Keratinocyte (primary cell): ENCODE measurements at regions not wholly inside any gene's neighbourhood (a gene's known extent, or its start where the extent isn't known, plus 50 kb on each side); places are given as distances from the start of the nearest gene placed in this dataset.

Experiments
- DNase-seq: peaks from one replicate; pipeline ENCODE4 v3.0.0-alpha.2; 2011; ENCODE audit warnings: low read depth, missing footprints, low spot score
- FAIRE-seq: peaks from 2 replicates; lab custom pipeline; 2011; peaks lifted over from hg19 to GRCh38; lab: Jason Lieb, UNC
- H2AFZ ChIP-seq: 2 replicates; pipeline ENCODE4 v1.6.0; 2012; ENCODE audit warnings: low read length, control low read depth, inconsistent platforms; ENCODE audit not compliant: control insufficient read depth
- H3K27ac ChIP-seq: 2 replicates; pipeline ENCODE4 v1.5.1; 2011; ENCODE audit warnings: low read length; ENCODE audit not compliant: control insufficient read depth, insufficient read depth
- H3K27me3 ChIP-seq: 3 replicates; pipeline ENCODE4 v1.6.0; 2011; ENCODE audit warnings: low read length; ENCODE audit not compliant: control insufficient read depth, insufficient read depth; ENCODE audit errors: extremely low read depth
- H3K36me3 ChIP-seq, 2 experiments: 2 replicates in 1 of 2; 3 replicates in 1 of 2; pipeline ENCODE4 v1.5.1; 2011; ENCODE audit warnings: low read length in 2 of 2, mild to moderate bottlenecking in 1 of 2; ENCODE audit not compliant: control insufficient read depth in 2 of 2, insufficient read depth in 2 of 2; ENCODE audit errors: extremely low read depth in 1 of 2
- H3K4me1 ChIP-seq: 3 replicates; pipeline ENCODE4 v1.5.1; 2011; ENCODE audit warnings: low read length; ENCODE audit not compliant: control insufficient read depth, insufficient read depth; ENCODE audit errors: extremely low read depth
- H3K4me2 ChIP-seq: 3 replicates; pipeline ENCODE4 v1.6.0; 2011; ENCODE audit warnings: low read depth, low read length; ENCODE audit not compliant: control insufficient read depth, insufficient read depth; ENCODE audit errors: extremely low read depth
- H3K4me3 ChIP-seq, 3 experiments: fragments of 200-600 bp in 1 of 3; sonication (generic) in 1 of 3; 2 replicates in 2 of 3; 3 replicates in 1 of 3; pipeline ENCODE4 v1.5.1; 2011 to 2016; ENCODE audit warnings: low read length in 3 of 3, mild to moderate bottlenecking in 3 of 3, control low read depth in 2 of 3, inconsistent platforms in 1 of 3, low read depth in 1 of 3, mixed read lengths in 1 of 3, mixed run types in 1 of 3, moderate library complexity in 1 of 3; ENCODE audit not compliant: control insufficient read depth in 2 of 3, insufficient read depth in 2 of 3; ENCODE audit errors: extremely low read depth in 1 of 3
- H3K79me2 ChIP-seq: 2 replicates; pipeline ENCODE4 v1.6.0; 2012; ENCODE audit warnings: low read length; ENCODE audit not compliant: control insufficient read depth, insufficient read depth
- H3K9ac ChIP-seq: 3 replicates; pipeline ENCODE4 v1.6.0; 2011; ENCODE audit warnings: low read length; ENCODE audit not compliant: control insufficient read depth, insufficient read depth; ENCODE audit errors: extremely low read depth
- H3K9me1 ChIP-seq: 3 replicates; pipeline ENCODE4 v1.6.0; 2011; ENCODE audit warnings: low read length; ENCODE audit not compliant: control insufficient read depth, insufficient read depth; ENCODE audit errors: extremely low read depth
- H3K9me3 ChIP-seq: 2 replicates; pipeline ENCODE4 v1.5.1; 2012; ENCODE audit warnings: low read depth, low read length; ENCODE audit not compliant: control insufficient read depth
- H4K20me1 ChIP-seq: 3 replicates; pipeline ENCODE4 v1.6.0; 2011; ENCODE audit warnings: low read length; ENCODE audit not compliant: control insufficient read depth, insufficient read depth; ENCODE audit errors: extremely low read depth
- CTCF ChIP-seq, 3 experiments: IDR thresholded peaks in 1 of 3; conservative IDR thresholded peaks in 1 of 3; optimal IDR thresholded peaks in 1 of 3; 2 replicates in 2 of 3; 3 replicates in 1 of 3; pipeline versions ENCODE3 to v1.5.1; 2011; ENCODE audit warnings: low read length in 3 of 3, mild to moderate bottlenecking in 3 of 3, moderate library complexity in 2 of 3, control low read depth in 1 of 3, inconsistent platforms in 1 of 3; ENCODE audit not compliant: insufficient read depth in 2 of 3; ENCODE audit errors: extremely low read depth in 1 of 3
- EZH2 ChIP-seq: IDR thresholded peaks from one replicate; pipeline ENCODE4 v1.6.1; 2012; ENCODE audit warnings: inconsistent platforms, mild to moderate bottlenecking, low read length, moderate library complexity
- dilution Hi-C: fragments of 300-500 bp; cut with MboI; formaldehyde crosslinking; loops from one replicate; pipeline ENCODE4 v1.7.0; 2020; ENCODE audit warnings: low sequenced_read_pairs; ENCODE audit not compliant: extremely low pct_ligation_motif_present

- Histone ChIP-seq H3K4me2 (no peak overlapping the region), H2AFZ (no peak overlapping the region), H3K4me1 (no peaks in the 10 kb centered on the region), H3K79me2 (no peaks in the 10 kb centered on the region), H3K27me3 (peaks cover 5% of the 10 kb centered on the region), H4K20me1 (no peaks in the 10 kb centered on the region), H3K9me1 (no peaks in the 10 kb centered on the region), H3K27ac (no peak overlapping the region), H3K4me3 (no peak overlapping the region), H3K9ac (no peak overlapping the region), H3K9me3 (peaks cover 3% of the 10 kb centered on the region), H3K36me3 (no peaks in the 10 kb centered on the region)
- DNase-seq, result no peak
- no peak for TF ChIP-seq CTCF (optimal IDR thresholded peaks at IDR 0.05 in 1 of 3, IDR thresholded peaks at IDR 0.05 in 1 of 3, conservative IDR thresholded peaks at IDR 0.05 in 1 of 3; ENCODE audit: extremely low read depth in 1 of 3, insufficient read depth in 2 of 3, low read length in 3 of 3)
- TF ChIP-seq EZH2, result no peak
- no peak for FAIRE-seq
- dilution Hi-C loops, result no loop called here
These were observed 226.9 kb upstream of the SHH start for GRCh38 chr7:156039194-156039593.

- Histone ChIP-seq H3K36me3 (no peaks in the 10 kb centered on the region), H2AFZ (no peak overlapping the region), H3K4me3 (no peak overlapping the region), H3K9me3 (peaks cover 3% of the 10 kb centered on the region), H3K9me1 (no peaks in the 10 kb centered on the region), H4K20me1 (no peaks in the 10 kb centered on the region), H3K4me1 (no peaks in the 10 kb centered on the region), H3K79me2 (no peaks in the 10 kb centered on the region), H3K27me3 (peaks cover 5% of the 10 kb centered on the region), H3K27ac (no peak overlapping the region), H3K4me2 (no peak overlapping the region), H3K9ac (no peak overlapping the region)
- no peak for TF ChIP-seq EZH2
- TF ChIP-seq CTCF (optimal IDR thresholded peaks at IDR 0.05 in 1 of 3, IDR thresholded peaks at IDR 0.05 in 1 of 3, conservative IDR thresholded peaks at IDR 0.05 in 1 of 3; ENCODE audit: extremely low read depth in 1 of 3, insufficient read depth in 2 of 3, low read length in 3 of 3), result no peak
- DNase-seq, result no peak
- no peak for FAIRE-seq
- dilution Hi-C loops, result no loop called here
These were observed 226.1 kb upstream of the SHH start for GRCh38 chr7:156038345-156038744.
